Posterior cingulate gyrus (tissue), 11 donors: ENCODE measurements at regions not wholly inside any gene's neighbourhood (a gene's known extent, or its start where the extent isn't known, plus 50 kb on each side); places are given as distances from the start of the nearest gene placed in this dataset.
"Not testable (repeated sequence)": the region's sequence is repeated elsewhere in the genome, so short reads cannot be mapped to it uniquely, and the experiment has no call there.

Experiments used
- DNase-seq, 10 donors: peaks; one replicate each; pipeline versions ENCODE4 v3.0.0 to v3.0.0-alpha.2; 2020 to 2021; ENCODE audit warnings: mixed read lengths in 3 of 10
- intact Hi-C: fragments of 100-400 bp; cut with DNase I; formaldehyde crosslinking; loops from one replicate; pipeline ENCODE4 v1.15.1; 2023

DNA sequence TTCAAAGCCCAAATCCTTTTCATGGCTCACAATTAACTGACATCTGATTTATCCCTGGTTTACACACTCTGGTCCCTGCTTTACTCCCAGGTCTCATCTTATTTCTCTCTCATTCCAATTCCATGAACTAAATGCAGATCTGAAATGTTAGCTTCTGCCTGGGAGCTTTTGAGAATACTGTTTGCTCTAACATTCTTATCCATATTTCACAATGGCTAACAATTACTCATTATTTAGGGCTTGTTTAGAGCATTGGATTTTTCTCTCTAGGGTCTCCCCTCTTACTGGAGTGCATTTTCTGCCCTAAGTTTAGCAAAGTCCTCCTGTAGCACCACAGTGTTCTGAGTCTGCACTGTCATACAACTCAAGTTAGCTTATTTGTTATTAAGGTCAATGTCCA lies 121.5 kb upstream of the HCRTR2 start:
- DNase-seq = no peak

DNA sequence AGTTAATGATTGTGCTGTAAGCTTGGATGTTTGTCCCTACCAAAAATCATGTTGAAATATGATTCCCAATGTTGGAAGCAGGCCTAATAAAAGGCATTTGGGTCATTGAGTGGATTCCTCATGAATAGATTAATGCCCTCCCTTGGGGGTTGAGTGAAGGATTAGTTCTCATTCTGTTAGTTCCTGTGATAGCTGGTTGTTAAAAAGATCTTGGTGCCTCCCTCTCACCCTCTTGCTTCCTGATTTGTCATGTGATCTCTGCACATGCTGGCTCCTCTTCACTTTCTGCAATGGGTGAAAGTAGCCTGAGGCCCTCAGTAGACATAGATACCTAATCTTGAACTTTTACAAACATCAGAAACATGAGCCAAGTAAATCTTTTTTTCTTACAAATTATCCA lies 115.6 kb upstream of the HCRTR2 start:
- intact Hi-C loops = no loop called here
- no peak for DNase-seq

More for the DNA sequence above, 121.5 kb upstream of the HCRTR2 start:
- intact Hi-C loops = no loop called here

DNA sequence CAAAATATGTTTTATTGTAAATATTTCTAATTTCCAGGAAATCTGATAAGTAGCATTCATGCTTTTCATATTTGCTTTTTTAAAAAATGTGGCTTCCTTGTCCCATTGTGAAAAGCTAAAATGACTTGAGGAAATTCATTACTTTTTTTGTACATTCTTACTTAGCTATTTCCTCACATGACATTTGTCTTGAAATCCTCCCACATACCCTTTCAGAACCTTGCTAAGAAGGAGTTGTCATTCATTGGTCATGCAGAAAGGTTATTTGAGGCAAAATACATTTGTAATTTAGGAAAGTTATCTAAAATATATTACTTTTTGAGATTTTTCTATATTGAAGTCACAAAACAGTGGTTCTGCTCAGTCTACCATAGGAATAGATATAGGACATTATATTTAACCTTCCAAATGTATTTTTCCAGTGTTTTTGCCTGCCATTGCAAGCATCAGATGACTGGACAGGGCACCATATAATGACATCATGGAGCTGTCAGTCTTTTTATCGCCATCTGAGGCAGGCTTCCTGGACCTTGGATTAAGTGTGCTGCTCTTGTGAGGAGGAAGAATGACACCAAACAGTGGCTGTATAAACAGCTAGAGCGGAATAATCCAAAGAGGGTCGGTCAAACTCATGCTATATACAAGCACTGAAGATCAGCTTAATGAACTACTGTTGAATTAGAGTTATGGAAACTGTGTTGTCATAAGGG lies 109.4 kb upstream of the HCRTR2 start:
- intact Hi-C loops = loop anchor here (10.0 kb wide), 2 partner anchors 340 to 1080 kb away; no protein-coding TSS in a partner anchor
- DNase-seq = no peak

DNA sequence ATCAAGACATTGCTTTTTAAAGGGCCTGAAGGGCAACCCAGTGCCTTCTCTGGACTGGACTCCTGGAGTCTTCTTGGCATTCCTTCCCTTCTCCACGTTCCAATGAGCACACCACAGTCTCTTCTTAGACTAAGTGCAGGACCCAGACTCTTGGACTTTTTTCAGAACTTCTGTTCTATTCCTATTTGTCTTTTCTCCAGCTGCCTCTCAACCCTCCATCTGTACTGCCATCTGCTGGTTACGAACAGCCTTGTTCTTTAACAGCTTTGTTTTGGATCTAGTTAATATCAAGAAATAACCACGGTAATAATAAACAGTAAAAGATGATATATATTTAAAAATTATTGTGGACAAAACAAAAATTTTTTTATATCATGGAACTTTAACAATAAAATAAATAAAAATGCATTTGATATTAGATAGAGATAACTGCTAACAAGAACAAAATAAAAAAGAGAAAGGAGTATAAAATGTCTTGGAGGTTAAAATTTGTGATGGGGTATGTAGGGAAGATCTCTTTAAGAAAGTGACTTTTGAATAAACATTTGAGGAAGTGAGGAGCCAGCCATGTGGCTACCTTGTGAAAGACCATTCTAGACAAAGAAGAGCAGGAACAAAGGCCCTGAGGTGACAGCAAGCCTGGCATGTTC lies 105.1 kb upstream of the HCRTR2 start:
- peak in 2 of 10 donors; percentile 5 to 12 for DNase-seq
- intact Hi-C loops = loop anchor here (10.0 kb wide), 2 partner anchors 344 to 1084 kb away; no protein-coding TSS in a partner anchor

DNA sequence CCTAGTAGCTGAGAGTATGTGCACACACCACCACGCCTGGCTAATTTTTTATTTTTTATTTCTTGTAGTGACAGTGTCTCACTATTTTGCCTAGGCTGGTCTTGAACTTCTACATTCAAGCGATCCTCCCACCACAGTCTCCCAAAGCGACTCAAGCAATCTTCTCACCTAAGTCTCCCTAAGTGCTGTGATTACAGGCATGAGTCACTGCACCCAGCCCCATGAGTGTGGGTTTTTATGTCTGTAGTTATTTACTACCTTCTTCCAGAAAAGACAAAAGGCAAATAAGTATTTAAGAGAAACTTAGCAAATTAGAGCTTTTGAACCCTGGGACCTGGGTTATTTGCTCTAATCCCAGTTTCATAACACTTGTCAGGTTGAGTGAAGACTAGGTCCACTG lies 92.3 kb upstream of the HCRTR2 start:
- intact Hi-C loops = no loop called here
- DNase-seq = no peak

DNA sequence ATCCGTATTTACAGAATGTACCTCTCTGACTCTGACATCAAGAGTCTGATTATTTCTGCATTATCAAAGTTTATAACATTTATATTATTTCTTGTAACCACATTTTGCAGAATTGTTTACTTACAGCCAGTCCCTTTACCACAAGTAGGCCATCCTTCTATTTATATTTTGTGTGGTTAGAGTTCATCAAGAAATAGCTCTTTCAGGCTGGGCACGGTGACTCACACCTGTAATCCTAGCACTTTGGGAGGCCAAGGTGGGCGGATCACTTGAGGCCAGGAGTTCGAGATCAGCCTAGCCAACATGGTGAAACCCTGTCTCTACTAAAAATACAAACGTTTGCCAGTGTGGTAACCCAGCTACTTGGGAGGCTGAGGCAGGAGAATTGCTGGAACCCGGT lies 86.3 kb upstream of the HCRTR2 start:
- intact Hi-C loops, DNase-seq: not testable (repeated sequence)

DNA sequence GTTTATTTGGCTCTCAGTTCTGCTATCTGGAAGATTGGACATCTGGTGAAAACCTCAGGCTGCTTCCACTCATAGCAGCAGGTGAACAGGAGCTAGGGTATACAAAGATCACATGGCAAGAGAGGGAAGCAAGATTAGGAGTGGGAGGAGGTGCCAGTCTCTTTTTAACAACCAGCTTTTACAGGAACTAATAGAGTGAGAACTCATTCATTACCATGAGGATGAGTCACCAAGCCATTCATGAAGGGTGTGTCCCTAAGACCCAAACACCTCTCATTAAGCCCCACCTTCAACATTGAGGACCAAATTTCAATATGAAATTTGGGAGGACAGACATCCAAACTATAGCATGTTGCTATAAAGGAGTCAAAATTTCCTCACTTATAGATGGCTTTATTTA lies 85.4 kb upstream of the HCRTR2 start:
- intact Hi-C loops = no loop called here
- no peak for DNase-seq

DNA sequence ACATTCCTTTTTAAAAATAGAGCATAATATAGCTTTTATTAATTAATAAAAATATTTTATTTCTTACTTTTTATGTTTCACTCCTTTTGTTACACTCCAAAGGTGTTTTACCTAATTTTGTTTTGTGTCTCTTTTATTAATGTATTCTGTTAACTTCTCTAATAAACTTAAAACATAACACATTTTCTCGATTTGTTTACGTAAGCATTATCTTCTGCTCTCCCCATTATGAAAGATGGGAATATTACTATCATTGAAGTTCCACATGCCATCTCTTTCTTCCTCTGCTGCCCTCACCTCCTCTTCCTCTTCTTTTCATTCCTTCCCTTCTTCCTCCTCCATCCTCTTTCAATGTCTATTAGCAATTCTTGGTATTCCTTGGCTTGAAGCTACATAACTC lies 85.0 kb upstream of the HCRTR2 start:
- DNase-seq = no peak
- intact Hi-C loops = no loop called here

DNA sequence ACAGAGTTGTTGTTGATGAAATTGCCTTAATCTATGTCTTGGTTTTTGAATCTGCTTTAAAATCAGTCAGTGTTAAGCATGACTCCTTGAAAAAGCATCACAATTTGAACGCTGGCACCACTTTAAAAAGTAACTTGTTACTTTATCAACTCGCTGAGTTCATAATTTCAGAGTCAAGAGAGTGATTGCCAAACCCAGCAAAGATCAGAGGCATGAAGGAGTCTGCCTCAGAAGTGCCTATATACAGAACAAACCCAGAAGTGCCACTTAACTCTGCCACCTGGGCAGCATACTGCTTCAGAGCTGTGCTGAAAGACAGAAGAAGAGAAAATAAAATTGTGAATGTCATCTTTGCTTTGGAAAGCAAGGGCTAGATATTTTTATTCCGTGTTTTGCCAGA lies 73.6 kb upstream of the HCRTR2 start:
- DNase-seq = no peak
- intact Hi-C loops = no loop called here

DNA sequence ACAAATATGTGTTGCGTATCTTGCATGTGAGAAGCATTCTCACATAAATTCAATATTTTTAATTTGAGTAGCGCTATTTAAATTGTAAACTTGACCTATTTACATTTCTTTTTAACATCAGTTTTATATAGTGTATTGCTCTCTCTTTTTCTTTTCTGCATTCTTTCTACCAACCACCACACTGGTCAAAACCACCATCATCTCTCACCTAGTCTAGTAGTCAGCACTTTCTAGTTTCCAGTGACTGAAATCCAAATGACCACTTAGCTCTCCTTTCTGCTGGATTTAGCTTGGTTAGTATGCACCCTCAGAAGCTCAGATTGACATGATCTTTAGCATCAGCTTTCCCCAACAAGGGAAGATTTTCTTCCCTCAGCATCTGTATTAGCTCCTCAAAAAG lies 73.2 kb upstream of the HCRTR2 start:
- DNase-seq = no peak
- intact Hi-C loops = no loop called here

DNA sequence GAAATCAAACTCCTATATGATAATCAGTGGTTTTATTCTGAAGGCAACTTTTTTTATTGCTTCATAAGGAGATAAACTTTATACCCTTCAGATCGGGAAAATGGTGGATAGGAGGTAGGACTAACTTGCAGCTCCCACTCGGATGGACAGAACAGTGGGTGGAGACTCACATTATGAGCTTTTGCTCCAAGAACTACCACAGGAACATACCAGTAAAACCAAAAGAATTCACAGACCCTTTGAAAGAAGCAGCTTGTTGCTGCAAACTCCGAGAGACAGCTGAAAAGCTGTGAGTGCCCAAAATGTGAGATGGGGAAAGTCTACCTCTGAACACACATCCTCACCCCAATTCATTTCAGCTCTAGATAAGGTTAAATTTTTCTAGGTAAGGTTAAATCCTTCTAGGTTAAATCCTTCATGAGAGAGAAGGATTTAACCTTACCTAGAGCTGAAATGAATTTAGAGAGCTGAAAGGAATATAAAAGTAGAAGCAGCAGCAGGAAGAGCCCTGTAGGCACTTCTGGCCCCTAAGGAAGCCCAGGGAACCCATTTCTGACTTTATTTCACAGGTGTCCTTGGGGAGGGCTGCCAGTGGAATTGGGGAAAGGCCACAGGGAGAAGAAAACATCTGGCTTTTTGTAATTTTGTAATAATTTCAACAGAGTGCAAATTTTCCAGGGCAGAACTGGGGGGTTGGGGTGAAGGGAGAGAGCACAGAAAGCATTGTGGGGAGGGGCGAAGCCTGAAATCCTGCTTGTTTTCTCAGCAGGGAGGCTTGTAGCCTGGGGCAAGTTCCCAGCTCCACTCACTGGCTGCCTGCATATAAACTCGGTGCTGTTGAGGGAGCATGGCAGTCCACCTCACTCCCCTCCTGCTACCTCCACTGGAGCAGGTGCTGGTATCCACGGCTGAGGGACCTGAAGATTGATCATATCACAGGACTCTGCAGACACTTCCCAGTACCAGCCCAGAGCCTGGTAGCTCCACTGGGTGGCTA lies 65.9 kb upstream of the HCRTR2 start:
- peak in 1 of 10 donors; percentile 55 for DNase-seq
- intact Hi-C loops = no loop called here

DNA sequence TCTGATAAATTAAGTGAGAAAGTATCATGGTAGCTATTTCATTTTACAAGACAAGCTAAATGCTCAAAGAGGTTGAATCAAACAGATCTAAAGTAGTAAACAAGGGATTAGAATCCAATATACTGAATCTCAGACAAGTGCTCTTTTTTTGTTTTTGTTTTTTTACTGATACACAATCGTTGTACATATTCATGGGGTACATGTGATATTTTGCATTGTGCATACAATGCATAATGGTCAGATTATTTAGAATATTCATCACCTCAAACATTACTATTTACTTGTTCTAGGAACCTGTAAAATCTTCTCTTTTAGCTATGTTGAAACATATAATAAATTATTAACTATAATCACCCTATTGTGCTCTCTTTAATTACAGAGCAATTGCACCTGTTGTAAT lies 57.0 kb upstream of the HCRTR2 start:
- DNase-seq = no peak
- intact Hi-C loops = no loop called here

DNA sequence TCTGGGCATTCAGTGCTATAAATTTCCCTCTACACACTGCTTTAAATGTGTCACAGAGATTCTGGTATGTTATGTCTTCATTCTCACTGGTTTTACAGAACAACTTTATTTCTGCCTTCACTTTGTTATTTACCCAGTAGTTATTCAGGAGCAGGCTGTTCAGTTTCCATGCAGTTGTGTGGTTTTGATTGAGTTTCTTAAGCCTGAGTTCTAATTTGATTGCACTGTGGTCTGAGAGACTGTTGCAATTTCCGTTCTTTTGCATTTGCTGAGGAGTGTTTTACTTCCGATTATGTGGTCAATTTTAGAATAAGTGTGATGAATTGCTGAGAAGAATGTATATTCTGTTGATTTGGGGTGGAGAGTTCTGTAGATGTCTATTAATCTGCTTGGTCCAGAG lies 50.1 kb upstream of the HCRTR2 start:
- intact Hi-C loops, DNase-seq: not testable (repeated sequence)
